ENCODE measurements at regions not wholly inside any gene's neighbourhood (a gene's known extent, or its start where the extent isn't known, plus 50 kb on each side); places are given as distances from the start of the nearest gene placed in this dataset.

DNA sequence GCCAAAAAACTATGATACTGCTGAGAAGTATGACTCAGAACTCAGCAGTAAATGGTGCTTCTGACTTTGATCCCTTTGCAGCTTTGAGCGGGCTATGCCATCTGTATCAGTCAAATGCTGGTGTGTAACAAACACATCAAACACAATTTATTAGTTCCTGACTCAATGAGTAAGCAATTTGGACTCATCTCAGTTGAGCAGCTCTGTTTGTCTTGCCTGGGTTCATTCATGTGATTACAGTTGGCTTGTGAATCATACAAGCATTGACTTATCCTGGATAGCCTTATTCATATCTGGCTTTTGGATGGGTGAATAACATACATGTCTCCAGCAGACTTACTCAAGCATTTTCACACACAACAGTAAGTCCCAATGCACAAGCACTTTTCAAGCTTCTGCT, 858.8 kb downstream of the METTL15 start:
- TF ChIP-seq POLR2AphosphoS5 (IDR thresholded peaks at IDR 0.05; ENCODE audit: low read depth) (no peak), GABPA (IDR thresholded peaks at IDR 0.05; ENCODE audit: low read depth) (no peak), SPI1 (IDR thresholded peaks at IDR 0.05; ENCODE audit: borderline replicate concordance, low read depth) (no peak)
- TF ChIP-seq, protein P1, sequence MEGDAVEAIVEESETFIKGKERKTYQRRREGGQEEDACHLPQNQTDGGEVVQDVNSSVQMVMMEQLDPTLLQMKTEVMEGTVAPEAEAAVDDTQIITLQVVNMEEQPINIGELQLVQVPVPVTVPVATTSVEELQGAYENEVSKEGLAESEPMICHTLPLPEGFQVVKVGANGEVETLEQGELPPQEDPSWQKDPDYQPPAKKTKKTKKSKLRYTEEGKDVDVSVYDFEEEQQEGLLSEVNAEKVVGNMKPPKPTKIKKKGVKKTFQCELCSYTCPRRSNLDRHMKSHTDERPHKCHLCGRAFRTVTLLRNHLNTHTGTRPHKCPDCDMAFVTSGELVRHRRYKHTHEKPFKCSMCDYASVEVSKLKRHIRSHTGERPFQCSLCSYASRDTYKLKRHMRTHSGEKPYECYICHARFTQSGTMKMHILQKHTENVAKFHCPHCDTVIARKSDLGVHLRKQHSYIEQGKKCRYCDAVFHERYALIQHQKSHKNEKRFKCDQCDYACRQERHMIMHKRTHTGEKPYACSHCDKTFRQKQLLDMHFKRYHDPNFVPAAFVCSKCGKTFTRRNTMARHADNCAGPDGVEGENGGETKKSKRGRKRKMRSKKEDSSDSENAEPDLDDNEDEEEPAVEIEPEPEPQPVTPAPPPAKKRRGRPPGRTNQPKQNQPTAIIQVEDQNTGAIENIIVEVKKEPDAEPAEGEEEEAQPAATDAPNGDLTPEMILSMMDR (IDR thresholded peaks at IDR 0.05; ENCODE audit: insufficient read depth, low read length): no peak
- TF ChIP-seq, protein P2, sequence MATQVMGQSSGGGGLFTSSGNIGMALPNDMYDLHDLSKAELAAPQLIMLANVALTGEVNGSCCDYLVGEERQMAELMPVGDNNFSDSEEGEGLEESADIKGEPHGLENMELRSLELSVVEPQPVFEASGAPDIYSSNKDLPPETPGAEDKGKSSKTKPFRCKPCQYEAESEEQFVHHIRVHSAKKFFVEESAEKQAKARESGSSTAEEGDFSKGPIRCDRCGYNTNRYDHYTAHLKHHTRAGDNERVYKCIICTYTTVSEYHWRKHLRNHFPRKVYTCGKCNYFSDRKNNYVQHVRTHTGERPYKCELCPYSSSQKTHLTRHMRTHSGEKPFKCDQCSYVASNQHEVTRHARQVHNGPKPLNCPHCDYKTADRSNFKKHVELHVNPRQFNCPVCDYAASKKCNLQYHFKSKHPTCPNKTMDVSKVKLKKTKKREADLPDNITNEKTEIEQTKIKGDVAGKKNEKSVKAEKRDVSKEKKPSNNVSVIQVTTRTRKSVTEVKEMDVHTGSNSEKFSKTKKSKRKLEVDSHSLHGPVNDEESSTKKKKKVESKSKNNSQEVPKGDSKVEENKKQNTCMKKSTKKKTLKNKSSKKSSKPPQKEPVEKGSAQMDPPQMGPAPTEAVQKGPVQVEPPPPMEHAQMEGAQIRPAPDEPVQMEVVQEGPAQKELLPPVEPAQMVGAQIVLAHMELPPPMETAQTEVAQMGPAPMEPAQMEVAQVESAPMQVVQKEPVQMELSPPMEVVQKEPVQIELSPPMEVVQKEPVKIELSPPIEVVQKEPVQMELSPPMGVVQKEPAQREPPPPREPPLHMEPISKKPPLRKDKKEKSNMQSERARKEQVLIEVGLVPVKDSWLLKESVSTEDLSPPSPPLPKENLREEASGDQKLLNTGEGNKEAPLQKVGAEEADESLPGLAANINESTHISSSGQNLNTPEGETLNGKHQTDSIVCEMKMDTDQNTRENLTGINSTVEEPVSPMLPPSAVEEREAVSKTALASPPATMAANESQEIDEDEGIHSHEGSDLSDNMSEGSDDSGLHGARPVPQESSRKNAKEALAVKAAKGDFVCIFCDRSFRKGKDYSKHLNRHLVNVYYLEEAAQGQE (IDR thresholded peaks at IDR 0.05; ENCODE audit: insufficient replicate concordance, low read depth): no peak

Data from HL-60 (cell line).